WERI-Rb-1 (cell line): ENCODE measurements at regions not wholly inside any gene's neighbourhood (a gene's known extent, or its start where the extent isn't known, plus 50 kb on each side); places are given as distances from the start of the nearest gene placed in this dataset.
"Not testable (repeated sequence)": the region's sequence is repeated elsewhere in the genome, so short reads cannot be mapped to it uniquely, and the experiment has no call there.

ENCODE experiments used
- DNase-seq: peaks from one replicate; pipeline ENCODE4 v3.0.0-alpha.2; 2020
- H3K27ac ChIP-seq: fragments of 250-450 bp; sonication (Bioruptor Pico); 2 replicates; pipeline ENCODE4 v1.5.1; 2020; ENCODE audit warnings: mild to moderate bottlenecking, moderate library complexity
- H3K27me3 ChIP-seq: fragments of 250-450 bp; sonication (Bioruptor Pico); 2 replicates; pipeline ENCODE4 v1.5.1; 2021; ENCODE audit warnings: mild to moderate bottlenecking, low read depth, moderate library complexity; ENCODE audit not compliant: insufficient read depth, severe bottlenecking
- H3K36me3 ChIP-seq: fragments of 250-450 bp; sonication (Bioruptor Pico); 2 replicates; pipeline ENCODE4 v1.5.1; 2020; ENCODE audit warnings: mild to moderate bottlenecking, moderate library complexity
- H3K4me3 ChIP-seq: 2 replicates; pipeline ENCODE4 v1.5.1; 2011; ENCODE audit warnings: low read depth, mild to moderate bottlenecking, control low read depth, low read length
- H3K9me3 ChIP-seq: fragments of 250-450 bp; sonication (Bioruptor Pico); 2 replicates; pipeline ENCODE4 v1.5.1; 2021; ENCODE audit warnings: mild to moderate bottlenecking, moderate library complexity; ENCODE audit not compliant: severe bottlenecking
- TF ChIP-seq, protein P1 (sequence below): IDR thresholded peaks from 2 replicates; pipeline ENCODE4 v1.5.1; 2011; ENCODE audit warnings: low read depth, mild to moderate bottlenecking, control low read depth, inconsistent platforms, low read length

DNA sequence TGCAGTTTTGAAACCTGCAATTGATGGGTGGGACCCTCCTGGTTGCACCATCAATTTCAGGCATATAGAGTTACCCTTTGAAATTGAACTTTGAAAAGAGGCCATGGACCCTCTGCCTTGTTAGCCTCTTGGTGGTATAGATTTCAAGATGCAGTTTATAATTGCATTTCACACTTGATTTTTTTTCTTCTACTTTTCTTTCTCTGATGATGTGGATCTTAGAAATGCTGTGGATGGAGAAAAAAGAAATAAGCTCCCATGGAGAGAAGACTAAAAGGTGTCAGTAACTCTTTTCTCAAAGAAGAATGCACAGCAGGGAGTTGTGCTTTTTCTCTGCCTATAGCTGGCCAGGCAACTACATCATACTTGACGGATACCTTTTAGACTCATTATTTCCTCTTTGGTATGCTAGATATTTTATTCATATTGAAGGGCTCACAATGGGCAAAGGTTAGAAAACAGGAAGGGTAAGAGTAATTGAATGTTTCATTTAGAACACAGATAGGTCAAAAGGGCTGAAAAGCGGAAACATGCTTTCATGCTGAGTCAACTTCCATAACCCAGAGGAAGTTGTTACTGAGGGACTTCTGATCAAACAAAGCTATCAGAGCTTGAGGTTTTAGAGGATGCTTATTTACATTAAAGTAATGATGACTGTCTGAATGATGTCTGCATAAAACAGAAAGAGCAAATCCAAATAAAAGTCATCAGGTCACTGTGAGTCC, 773.2 kb upstream of the LRRN3 start:
- no peaks in the 10 kb centered on the region for H3K27me3 ChIP-seq
- H3K4me3 ChIP-seq = no peak overlapping the region
- DNase-seq = no peak
- no peak overlapping the region for H3K27ac ChIP-seq
- no peaks in the 10 kb centered on the region for H3K36me3 ChIP-seq
- TF ChIP-seq, protein P1, sequence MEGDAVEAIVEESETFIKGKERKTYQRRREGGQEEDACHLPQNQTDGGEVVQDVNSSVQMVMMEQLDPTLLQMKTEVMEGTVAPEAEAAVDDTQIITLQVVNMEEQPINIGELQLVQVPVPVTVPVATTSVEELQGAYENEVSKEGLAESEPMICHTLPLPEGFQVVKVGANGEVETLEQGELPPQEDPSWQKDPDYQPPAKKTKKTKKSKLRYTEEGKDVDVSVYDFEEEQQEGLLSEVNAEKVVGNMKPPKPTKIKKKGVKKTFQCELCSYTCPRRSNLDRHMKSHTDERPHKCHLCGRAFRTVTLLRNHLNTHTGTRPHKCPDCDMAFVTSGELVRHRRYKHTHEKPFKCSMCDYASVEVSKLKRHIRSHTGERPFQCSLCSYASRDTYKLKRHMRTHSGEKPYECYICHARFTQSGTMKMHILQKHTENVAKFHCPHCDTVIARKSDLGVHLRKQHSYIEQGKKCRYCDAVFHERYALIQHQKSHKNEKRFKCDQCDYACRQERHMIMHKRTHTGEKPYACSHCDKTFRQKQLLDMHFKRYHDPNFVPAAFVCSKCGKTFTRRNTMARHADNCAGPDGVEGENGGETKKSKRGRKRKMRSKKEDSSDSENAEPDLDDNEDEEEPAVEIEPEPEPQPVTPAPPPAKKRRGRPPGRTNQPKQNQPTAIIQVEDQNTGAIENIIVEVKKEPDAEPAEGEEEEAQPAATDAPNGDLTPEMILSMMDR = no peak
- H3K9me3 ChIP-seq = no peaks in the 10 kb centered on the region

DNA sequence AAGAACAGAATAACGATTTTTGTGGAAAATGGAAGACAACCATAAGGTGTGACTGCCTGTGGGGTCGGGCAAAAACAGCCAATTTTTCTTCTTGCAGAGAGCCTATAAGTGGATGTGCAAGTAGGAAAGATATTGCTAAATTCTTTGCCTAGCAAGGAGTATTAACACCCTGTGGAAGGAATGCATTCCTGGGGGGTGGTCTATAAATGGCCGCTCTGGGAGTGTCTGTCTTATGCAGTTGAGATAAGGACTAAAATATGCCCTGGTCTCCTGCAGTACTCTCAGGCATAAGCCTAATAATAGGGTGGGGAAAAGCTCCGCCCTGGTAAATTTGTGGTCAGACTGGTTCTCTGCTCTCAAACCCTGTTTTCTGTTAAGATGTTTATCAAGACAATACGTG, 770.6 kb upstream of the LRRN3 start:
- H3K9me3 ChIP-seq, H3K4me3 ChIP-seq, H3K36me3 ChIP-seq, H3K27me3 ChIP-seq, H3K27ac ChIP-seq, DNase-seq: not testable (repeated sequence)

DNA sequence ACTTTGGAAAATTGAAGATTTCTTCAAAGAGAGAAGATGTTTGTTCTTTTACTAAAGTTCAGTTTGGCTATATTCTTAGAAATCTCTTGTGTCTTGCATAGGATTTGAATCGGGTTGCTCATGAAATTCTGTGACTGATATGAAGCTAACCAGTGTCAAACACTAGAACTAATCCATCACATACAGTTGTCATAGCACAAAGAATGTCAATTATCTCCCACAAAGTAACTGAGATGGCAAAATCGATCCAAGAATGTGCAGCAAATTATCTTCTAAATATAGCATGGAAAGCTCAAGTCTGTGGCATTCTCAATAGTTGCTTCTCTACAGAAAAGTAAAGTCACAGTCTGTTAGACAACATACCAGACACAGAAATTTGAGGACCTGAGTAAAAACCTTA, 768.1 kb upstream of the LRRN3 start:
- H3K4me3 ChIP-seq = no peak overlapping the region
- H3K9me3 ChIP-seq = no peaks in the 10 kb centered on the region
- no peaks in the 10 kb centered on the region for H3K27me3 ChIP-seq

DNA sequence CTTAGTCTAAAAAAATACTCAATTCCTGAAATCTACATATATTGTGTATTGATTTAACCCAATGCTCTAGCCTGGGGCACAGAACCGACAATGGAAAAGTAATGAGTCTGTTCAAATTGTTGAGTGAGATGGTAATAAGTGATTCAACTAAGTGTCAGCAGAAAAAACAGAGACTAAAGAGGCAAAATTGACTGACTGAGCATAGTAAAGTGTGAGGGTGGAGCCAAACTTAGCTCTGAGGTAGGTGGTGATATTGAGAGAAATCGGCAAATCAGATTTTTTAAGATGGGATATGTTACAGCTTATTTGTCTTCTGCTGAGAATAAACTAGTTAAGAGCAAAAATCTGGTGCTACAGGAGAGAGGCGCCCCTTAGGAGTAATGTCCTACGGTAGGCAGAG, 764.0 kb upstream of the LRRN3 start:
- no peaks in the 10 kb centered on the region for H3K9me3 ChIP-seq
- no peaks in the 10 kb centered on the region for H3K36me3 ChIP-seq
- no peak overlapping the region for H3K27ac ChIP-seq
- no peak overlapping the region for H3K4me3 ChIP-seq
- TF ChIP-seq, protein P1 = no peak
- no peaks in the 10 kb centered on the region for H3K27me3 ChIP-seq
- DNase-seq = no peak

More for the DNA sequence above, 768.1 kb upstream of the LRRN3 start:
- no peak for DNase-seq
- TF ChIP-seq, protein P1 = no peak
- Histone ChIP-seq H3K27ac (no peak overlapping the region), H3K36me3 (no peaks in the 10 kb centered on the region)

DNA sequence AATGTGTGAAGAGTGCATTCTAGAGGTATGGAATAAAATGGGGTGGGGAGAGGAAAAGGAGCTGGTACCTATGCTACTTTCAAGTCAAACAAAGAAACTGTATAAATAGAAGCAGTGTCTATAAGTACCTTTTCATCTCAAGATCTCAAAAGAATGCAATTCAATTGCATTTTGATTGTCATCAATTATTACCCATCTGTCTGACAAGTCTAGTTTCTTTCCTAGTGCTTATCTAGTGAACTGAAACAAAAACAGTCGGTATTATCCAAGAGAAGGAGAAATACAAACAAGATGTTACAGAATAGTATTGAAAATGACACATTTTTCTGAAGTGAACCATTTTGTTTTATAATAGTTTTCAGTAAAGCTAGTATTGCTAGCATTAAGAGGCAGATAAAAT, 754.5 kb upstream of the LRRN3 start:
- no peak for DNase-seq
- no peaks in the 10 kb centered on the region for H3K9me3 ChIP-seq
- no peak overlapping the region for H3K27ac ChIP-seq
- TF ChIP-seq, protein P1 = no peak
- H3K36me3 ChIP-seq = no peaks in the 10 kb centered on the region
- no peak overlapping the region for H3K4me3 ChIP-seq
- no peaks in the 10 kb centered on the region for H3K27me3 ChIP-seq

DNA sequence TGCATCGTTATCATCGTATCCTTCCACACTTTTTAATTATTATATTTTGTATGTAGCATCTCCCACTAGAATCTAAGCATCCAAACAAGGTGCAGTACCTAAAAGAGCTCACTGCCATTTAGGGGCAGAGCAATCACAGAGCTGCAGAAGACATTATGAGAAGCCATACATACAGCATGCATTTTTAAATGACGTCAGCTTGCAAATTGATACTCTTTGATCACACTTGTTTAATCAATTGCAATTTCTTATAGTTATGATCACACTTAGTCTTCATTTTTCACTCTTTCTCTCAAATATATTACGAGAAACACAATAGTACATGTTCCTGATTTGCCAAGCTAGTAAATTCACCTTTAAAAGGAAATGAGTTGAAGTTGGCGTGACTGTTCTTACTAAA, 753.3 kb upstream of the LRRN3 start:
- H3K36me3 ChIP-seq = no peaks in the 10 kb centered on the region
- H3K27me3 ChIP-seq = no peaks in the 10 kb centered on the region
- TF ChIP-seq, protein P1 = no peak
- H3K27ac ChIP-seq = no peak overlapping the region
- no peak overlapping the region for H3K4me3 ChIP-seq
- no peaks in the 10 kb centered on the region for H3K9me3 ChIP-seq
- no peak for DNase-seq
